RWPE2 (cell line): ENCODE measurements at regions not wholly inside any gene's neighbourhood (a gene's known extent, or its start where the extent isn't known, plus 50 kb on each side); places are given as distances from the start of the nearest gene placed in this dataset.

Experiments
- ATAC-seq: fragments of 200-7000 bp; cut with Tn5 transposase; 3 replicates; pipeline ENCODE4 v1.9.1; 2021; ENCODE audit warnings: low read depth
- DNase-seq: peaks from one replicate; pipeline ENCODE4 v3.0.0-alpha.2; 2020; ENCODE audit warnings: low spot score
- H3K27ac ChIP-seq: fragments of 450-650 bp; 2 replicates; pipeline ENCODE4 v1.5.1; 2017; ENCODE audit warnings: mild to moderate bottlenecking; ENCODE audit not compliant: poor library complexity, severe bottlenecking
- H3K27me3 ChIP-seq: fragments of 250-450 bp; sonication (Bioruptor Pico); 2 replicates; pipeline ENCODE4 v1.5.1; 2021; ENCODE audit warnings: mild to moderate bottlenecking, moderate library complexity; ENCODE audit not compliant: insufficient read depth, poor library complexity, severe bottlenecking
- H3K36me3 ChIP-seq: fragments of 250-450 bp; sonication (Bioruptor Pico); 2 replicates; pipeline ENCODE4 v1.5.1; 2020; ENCODE audit warnings: low read depth, mild to moderate bottlenecking, moderate library complexity
- H3K4me1 ChIP-seq: fragments of 250-450 bp; sonication (Bioruptor Pico); 2 replicates; pipeline ENCODE4 v1.5.1; 2021; ENCODE audit warnings: mild to moderate bottlenecking, moderate library complexity; ENCODE audit not compliant: insufficient read depth, poor library complexity, severe bottlenecking
- H3K4me3 ChIP-seq: fragments of 250-450 bp; sonication (Bioruptor Pico); 2 replicates; pipeline ENCODE4 v1.5.1; 2021; ENCODE audit warnings: mild to moderate bottlenecking, moderate library complexity; ENCODE audit not compliant: severe bottlenecking
- H3K9me3 ChIP-seq: fragments of 250-450 bp; sonication (Bioruptor Pico); 2 replicates; pipeline ENCODE4 v1.5.1; 2021; ENCODE audit warnings: mild to moderate bottlenecking, moderate library complexity; ENCODE audit not compliant: severe bottlenecking
- CTCF ChIP-seq: fragments of 450-650 bp; IDR thresholded peaks from one replicate; pipeline ENCODE4 v1.5.1; 2017; ENCODE audit warnings: mild to moderate bottlenecking, moderate library complexity; ENCODE audit not compliant: poor library complexity, severe bottlenecking

- H3K27ac ChIP-seq, result no peak overlapping the region
- no peak for DNase-seq
Measured at GRCh38 chr12:114054982-114055381, 88.9 kb upstream of the RBM19 start.

GRCh38 chr12:114046236-114046998 lies 80.3 kb upstream of the RBM19 start:
- H3K27me3 ChIP-seq, result peaks cover 5% of the 10 kb centered on the region
- no peaks in the 10 kb centered on the region for H3K4me1 ChIP-seq
- ATAC-seq, result no peak
- no peak overlapping the region for H3K27ac ChIP-seq
- TF ChIP-seq CTCF, result no peak
- no peak overlapping the region for H3K4me3 ChIP-seq
- no peak for DNase-seq
- no peaks in the 10 kb centered on the region for H3K9me3 ChIP-seq
- H3K36me3 ChIP-seq, result no peaks in the 10 kb centered on the region

More at GRCh38 chr12:114054982-114055381, 88.9 kb upstream of the RBM19 start:
- no peak for ATAC-seq
- Histone ChIP-seq H3K36me3 (no peaks in the 10 kb centered on the region), H3K4me1 (no peaks in the 10 kb centered on the region), H3K4me3 (no peak overlapping the region), H3K9me3 (no peaks in the 10 kb centered on the region), H3K27me3 (no peaks in the 10 kb centered on the region)
- TF ChIP-seq CTCF, result no peak

GRCh38 chr12:114045349-114045748 lies 79.2 kb upstream of the RBM19 start:
- no peak for DNase-seq
- H3K4me3 ChIP-seq, result no peak overlapping the region

GRCh38 chr12:114041590-114041989 lies 75.5 kb upstream of the RBM19 start:
- no peak for TF ChIP-seq CTCF
- no peaks in the 10 kb centered on the region for H3K36me3 ChIP-seq
- ATAC-seq (no peak), DNase-seq (no peak)
- peaks cover 5% of the 10 kb centered on the region for H3K27me3 ChIP-seq
- no peak overlapping the region for H3K27ac ChIP-seq
- no peak overlapping the region for H3K4me3 ChIP-seq
- H3K9me3 ChIP-seq, result no peaks in the 10 kb centered on the region
- H3K4me1 ChIP-seq, result no peaks in the 10 kb centered on the region

More at GRCh38 chr12:114045349-114045748, 79.2 kb upstream of the RBM19 start:
- Histone ChIP-seq H3K27ac (no peak overlapping the region), H3K4me1 (no peaks in the 10 kb centered on the region), H3K9me3 (no peaks in the 10 kb centered on the region), H3K27me3 (peaks cover 5% of the 10 kb centered on the region), H3K36me3 (no peaks in the 10 kb centered on the region)
- ATAC-seq, result no peak
- TF ChIP-seq CTCF, result no peak

- Histone ChIP-seq H3K36me3 (no peaks in the 10 kb centered on the region), H3K4me3 (no peak overlapping the region), H3K27ac (no peak overlapping the region), H3K4me1 (no peaks in the 10 kb centered on the region), H3K9me3 (no peaks in the 10 kb centered on the region), H3K27me3 (peaks cover 5% of the 10 kb centered on the region)
- ATAC-seq (no peak), DNase-seq (no peak)
- no peak for TF ChIP-seq CTCF
Measured at GRCh38 chr12:114041136-114041535, 75.0 kb upstream of the RBM19 start.
